ENCODE measurements at regions not wholly inside any gene's neighbourhood (a gene's known extent, or its start where the extent isn't known, plus 50 kb on each side); places are given as distances from the start of the nearest gene placed in this dataset.
"Not testable (repeated sequence)": the region's sequence is repeated elsewhere in the genome, so short reads cannot be mapped to it uniquely, and the experiment has no call there.

DNA sequence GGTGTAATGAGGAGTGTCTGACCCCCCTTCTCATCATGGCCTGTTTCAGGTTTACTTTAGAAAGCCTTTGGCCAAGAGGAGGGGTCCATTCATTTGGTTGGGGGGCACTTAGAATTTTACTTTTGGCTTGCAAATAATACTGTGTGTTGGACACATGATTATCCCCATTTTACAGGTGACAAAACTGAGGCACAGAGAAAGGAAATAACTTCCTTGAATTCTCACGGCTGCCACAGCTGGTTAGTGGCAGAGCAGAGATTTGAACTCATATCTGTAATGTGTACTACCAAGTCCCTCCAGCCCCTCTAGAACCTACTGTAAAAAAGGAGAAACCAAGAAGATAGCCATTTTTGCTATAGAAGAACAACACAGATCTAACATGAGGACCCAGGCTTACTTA is 124.8 kb upstream of the NDUFV2 start:
- in situ Hi-C loops (cut with HindIII; ENCODE audit: low pct_unique_long_range_greater_than_20kb, low sequenced_read_pairs), result no loop called here
- DNase-seq (ENCODE audit: low read depth), result no peak

DNA sequence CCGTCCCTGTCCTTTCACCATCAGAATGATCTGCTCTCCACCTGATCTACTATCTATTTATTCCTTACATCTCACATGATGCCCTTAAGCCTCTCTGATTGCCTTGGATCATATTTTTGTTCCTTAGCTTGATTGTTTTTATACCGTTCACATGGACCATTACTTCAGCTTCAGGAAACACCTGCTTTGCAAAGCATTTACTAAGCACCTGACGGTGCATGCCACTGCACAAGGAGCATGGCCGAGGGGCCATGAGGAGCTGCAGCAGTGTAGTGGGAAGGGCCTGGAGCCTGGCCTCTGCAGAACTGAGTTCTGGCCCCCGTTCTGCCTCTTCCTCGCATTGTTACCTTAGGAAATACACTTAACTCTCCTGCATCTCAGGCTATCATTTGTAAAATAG is 124.1 kb upstream of the NDUFV2 start:
- peak; percentile 36 for DNase-seq (ENCODE audit: low read depth)
- in situ Hi-C loops (cut with HindIII; ENCODE audit: low pct_unique_long_range_greater_than_20kb, low sequenced_read_pairs), result no loop called here

GRCh38 chr18:8979258-8979988 is 123.1 kb upstream of the NDUFV2 start:
- in situ Hi-C loops (cut with HindIII; ENCODE audit: low pct_unique_long_range_greater_than_20kb, low sequenced_read_pairs), result no loop called here
- DNase-seq (ENCODE audit: low read depth), result no peak

- in situ Hi-C loops (cut with HindIII; ENCODE audit: low pct_unique_long_range_greater_than_20kb, low sequenced_read_pairs), result no loop called here
- no peak for DNase-seq (ENCODE audit: low read depth)
These were observed 122.0 kb upstream of the NDUFV2 start for GRCh38 chr18:8980496-8980895.

- in situ Hi-C loops (cut with HindIII; ENCODE audit: low pct_unique_long_range_greater_than_20kb, low sequenced_read_pairs), result no loop called here
- no peak for DNase-seq (ENCODE audit: low read depth)
These were observed 121.6 kb upstream of the NDUFV2 start for GRCh38 chr18:8980918-8981317.

- peak; percentile 71 for DNase-seq (ENCODE audit: low read depth)
- in situ Hi-C loops (cut with HindIII; ENCODE audit: low pct_unique_long_range_greater_than_20kb, low sequenced_read_pairs), result no loop called here
These were observed 119.9 kb upstream of the NDUFV2 start for GRCh38 chr18:8982416-8983183.

DNA sequence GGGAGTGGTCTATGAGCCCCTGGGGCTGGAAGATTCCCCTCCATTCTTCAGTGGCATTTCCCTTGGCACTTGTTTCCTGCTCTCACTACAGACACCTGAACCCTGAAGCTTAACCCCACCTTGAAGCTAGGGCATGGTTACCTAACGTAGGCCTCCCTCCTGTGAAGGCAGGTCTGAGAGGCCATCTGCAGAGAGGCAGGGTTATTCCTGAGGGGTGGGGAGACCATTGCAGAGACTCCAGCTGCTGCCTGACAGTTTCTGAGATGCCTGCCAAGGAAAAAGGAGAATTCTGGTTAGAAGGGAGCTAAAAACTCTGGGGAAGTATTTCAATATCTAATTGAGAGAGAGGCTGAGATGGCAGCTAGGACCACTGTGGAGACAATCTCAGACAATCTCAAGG is 119.3 kb upstream of the NDUFV2 start:
- in situ Hi-C loops (cut with HindIII; ENCODE audit: low pct_unique_long_range_greater_than_20kb, low sequenced_read_pairs), result no loop called here
- DNase-seq (ENCODE audit: low read depth), result no peak

- no peak for DNase-seq (ENCODE audit: low read depth)
- in situ Hi-C loops (cut with HindIII; ENCODE audit: low pct_unique_long_range_greater_than_20kb, low sequenced_read_pairs), result no loop called here
These were observed 118.3 kb upstream of the NDUFV2 start for GRCh38 chr18:8984131-8984721.

GRCh38 chr18:8987241-8987640 is 115.3 kb upstream of the NDUFV2 start:
- in situ Hi-C loops (cut with HindIII; ENCODE audit: low pct_unique_long_range_greater_than_20kb, low sequenced_read_pairs), result no loop called here
- DNase-seq (ENCODE audit: low read depth), result no peak

- DNase-seq (ENCODE audit: low read depth), result no peak
- in situ Hi-C loops (cut with HindIII; ENCODE audit: low pct_unique_long_range_greater_than_20kb, low sequenced_read_pairs), result no loop called here
These were observed 114.1 kb upstream of the NDUFV2 start for GRCh38 chr18:8988260-8988871.

DNA sequence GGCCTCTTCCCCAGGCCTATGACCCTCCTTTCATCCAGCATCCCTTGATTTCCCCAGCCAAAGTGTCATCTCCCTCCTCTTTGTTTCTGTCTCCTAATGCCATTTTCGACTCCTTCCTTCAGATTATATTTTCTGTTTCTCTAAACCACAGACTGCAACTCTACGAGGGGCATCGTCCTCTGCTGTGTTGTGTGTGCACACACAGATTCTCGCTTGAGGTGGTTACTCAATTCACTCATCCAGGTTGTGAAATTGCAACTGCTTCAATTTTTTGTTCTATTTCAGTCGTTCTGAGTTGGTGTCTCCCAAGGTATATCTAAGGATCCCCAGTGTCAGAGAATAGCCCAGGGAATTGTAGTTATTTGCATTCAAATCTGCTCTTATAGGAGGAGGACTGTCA is 113.5 kb upstream of the NDUFV2 start:
- DNase-seq (ENCODE audit: low read depth), result no peak
- in situ Hi-C loops (cut with HindIII; ENCODE audit: low pct_unique_long_range_greater_than_20kb, low sequenced_read_pairs), result no loop called here

GRCh38 chr18:8989855-8990254 is 112.6 kb upstream of the NDUFV2 start:
- DNase-seq (ENCODE audit: low read depth), result no peak

GRCh38 chr18:8990276-8991031 is 112.0 kb upstream of the NDUFV2 start:
- no peak for DNase-seq (ENCODE audit: low read depth)
- in situ Hi-C loops (cut with HindIII; ENCODE audit: low pct_unique_long_range_greater_than_20kb, low sequenced_read_pairs), result no loop called here

More at GRCh38 chr18:8989855-8990254, 112.6 kb upstream of the NDUFV2 start:
- in situ Hi-C loops (cut with HindIII; ENCODE audit: low pct_unique_long_range_greater_than_20kb, low sequenced_read_pairs), result no loop called here

- DNase-seq (ENCODE audit: low read depth), result no peak
- in situ Hi-C loops (cut with HindIII; ENCODE audit: low pct_unique_long_range_greater_than_20kb, low sequenced_read_pairs), result no loop called here
These were observed 111.3 kb upstream of the NDUFV2 start for GRCh38 chr18:8991155-8991554.

DNA sequence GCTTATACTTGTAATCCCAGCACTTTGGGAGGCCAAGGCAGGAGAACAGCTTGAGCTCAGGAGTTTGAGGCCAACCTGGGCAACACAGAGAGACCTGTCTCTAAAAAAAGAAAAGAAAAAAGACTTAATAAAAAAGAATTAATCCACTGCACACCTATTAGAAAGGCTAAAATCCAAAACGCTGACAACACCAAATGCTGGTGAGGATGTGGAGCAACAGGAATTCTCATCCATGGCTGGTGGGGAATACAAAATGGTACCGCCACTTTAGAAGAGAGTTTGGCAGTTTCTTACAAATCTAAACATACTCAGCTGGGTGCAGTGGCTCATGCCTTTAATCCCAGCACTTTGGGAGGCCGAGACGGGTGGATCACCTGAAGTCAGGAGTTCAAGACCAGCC is 110.0 kb upstream of the NDUFV2 start:
- in situ Hi-C loops (cut with HindIII; ENCODE audit: low pct_unique_long_range_greater_than_20kb, low sequenced_read_pairs); DNase-seq (ENCODE audit: low read depth): not testable (repeated sequence)

- in situ Hi-C loops (cut with HindIII; ENCODE audit: low pct_unique_long_range_greater_than_20kb, low sequenced_read_pairs), result no loop called here
These were observed 107.9 kb upstream of the NDUFV2 start for GRCh38 chr18:8994603-8995002.

DNA sequence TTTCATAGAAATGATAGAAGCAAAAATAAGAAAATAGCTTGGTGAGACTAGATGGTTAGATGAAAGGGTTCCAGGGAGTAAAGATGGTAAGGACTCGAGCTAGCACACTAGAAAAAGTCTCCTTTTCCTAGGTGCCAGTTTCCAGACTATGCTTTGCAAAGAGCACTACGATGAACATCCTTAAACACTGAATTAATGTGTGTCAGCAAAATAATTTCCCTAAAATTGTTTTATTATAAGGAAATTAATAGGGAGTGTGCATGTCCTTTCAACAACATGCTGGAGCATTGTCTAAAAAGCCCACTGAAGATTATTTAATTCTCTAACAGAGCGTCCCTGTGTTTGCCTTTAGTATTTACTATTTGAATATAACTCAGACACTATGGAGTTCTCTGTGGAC is 107.4 kb upstream of the NDUFV2 start:
- in situ Hi-C loops (cut with HindIII; ENCODE audit: low pct_unique_long_range_greater_than_20kb, low sequenced_read_pairs), result no loop called here
- no peak for DNase-seq (ENCODE audit: low read depth)

More at GRCh38 chr18:8994603-8995002, 107.9 kb upstream of the NDUFV2 start:
- no peak for DNase-seq (ENCODE audit: low read depth)

- DNase-seq (ENCODE audit: low read depth), result no peak
- in situ Hi-C loops (cut with HindIII; ENCODE audit: low pct_unique_long_range_greater_than_20kb, low sequenced_read_pairs), result no loop called here
These were observed 105.6 kb upstream of the NDUFV2 start for GRCh38 chr18:8996771-8997432.

Data from Caki2 (cell line).